ENCODE measurements at regions not wholly inside any gene's neighbourhood (a gene's known extent, or its start where the extent isn't known, plus 50 kb on each side); places are given as distances from the start of the nearest gene placed in this dataset.

DNA sequence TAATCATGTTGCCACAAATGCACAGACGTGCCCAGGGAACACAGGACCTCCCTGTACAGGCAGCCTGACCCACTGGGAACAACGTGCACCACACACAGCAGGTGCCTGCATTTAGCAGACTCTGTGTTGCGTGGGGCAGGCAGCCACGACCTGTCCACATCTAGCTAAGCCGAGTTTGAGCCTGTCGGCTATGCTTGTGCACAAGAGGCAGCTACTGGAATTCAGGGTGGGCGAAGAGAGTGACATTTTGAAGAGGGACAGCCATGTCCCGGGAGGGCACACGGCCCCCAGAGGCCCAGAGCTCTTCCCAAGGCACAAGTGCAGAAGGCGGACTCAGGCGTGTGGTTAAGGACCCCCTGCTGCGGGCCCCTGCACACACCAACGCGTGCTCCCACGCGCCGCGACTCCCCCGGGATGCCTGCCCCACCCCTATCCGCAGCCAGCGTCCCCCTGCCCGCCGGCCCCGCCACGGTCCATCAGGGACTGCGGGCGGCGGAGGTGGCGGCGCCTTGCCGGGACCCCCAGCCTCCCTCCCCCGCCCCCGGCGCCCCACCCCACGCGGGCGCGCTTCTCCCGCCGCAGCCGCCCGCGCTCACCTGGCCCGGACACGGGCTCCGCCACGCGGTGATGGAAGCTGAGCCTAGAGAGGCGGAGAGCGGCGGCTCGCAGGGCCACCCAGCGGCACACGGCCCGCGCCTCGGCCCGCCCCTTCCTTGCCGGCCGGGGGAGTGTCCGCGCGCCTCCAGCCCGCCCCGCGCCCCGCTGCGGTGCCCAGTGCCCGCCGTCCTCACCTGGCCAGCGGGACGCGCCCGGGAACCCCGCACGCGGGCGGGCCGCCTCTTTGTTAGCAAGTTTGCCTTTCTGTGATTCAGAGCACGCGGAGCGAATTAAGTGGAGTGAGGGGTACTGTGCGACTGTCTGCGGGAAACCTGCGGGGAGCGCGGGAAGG is 125.3 kb upstream of the PRMT8 start:
- Histone ChIP-seq H3K27me3 (peaks cover 23% of the 10 kb centered on the region), H3K27ac (no peak overlapping the region), H3K9me3 (no peaks in the 10 kb centered on the region), H3K36me3 (no peaks in the 10 kb centered on the region), H3K4me3 (peak overlapping the region; percentile 24), H3K4me1 (no peaks in the 10 kb centered on the region), H3K9ac (ENCODE audit: low read depth in 2 of 2, low read length in 2 of 2) (no peak overlapping the region)
- DNase-seq: no peak
- intact Hi-C loops (cut with DNase I): no loop called here
- no peak for TF ChIP-seq CTCF (IDR thresholded peaks at IDR 0.05)

DNA sequence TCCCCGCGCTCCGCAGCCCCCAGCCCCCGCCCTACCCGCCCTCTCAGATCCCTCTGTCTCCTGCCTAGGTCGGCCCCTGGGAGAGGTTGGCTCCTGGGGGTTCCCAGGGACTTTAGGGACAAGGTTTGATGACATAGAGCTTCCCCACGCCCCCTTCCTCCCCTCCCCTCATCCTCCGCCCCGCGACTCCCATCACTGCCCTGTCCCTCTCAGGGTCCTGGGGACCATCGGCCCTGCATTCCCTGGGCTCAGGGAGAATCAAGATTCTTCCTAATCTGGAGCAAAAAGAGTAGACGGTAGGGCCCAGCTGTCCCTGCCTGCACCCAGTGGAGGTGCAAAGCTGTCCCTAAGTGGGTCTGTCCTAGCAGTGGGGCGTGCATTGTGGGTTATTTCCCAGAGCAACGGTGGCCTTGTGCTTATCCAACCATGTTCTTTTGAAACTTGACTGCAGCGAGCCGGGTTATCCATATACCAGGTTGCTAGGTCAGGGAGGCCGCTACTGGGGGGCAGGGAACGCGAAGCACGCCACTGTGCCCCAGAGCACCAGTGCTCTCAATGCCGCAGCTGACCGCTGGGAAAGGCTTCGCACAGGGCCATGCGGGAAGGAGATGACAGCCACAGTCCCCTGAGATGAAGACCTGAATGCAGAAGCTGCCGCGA is 124.4 kb upstream of the PRMT8 start:
- no peak for TF ChIP-seq CTCF (IDR thresholded peaks at IDR 0.05)
- Histone ChIP-seq H3K36me3 (no peaks in the 10 kb centered on the region), H3K27me3 (peaks cover 23% of the 10 kb centered on the region), H3K4me1 (no peaks in the 10 kb centered on the region), H3K9ac (ENCODE audit: low read depth in 2 of 2, low read length in 2 of 2) (no peak overlapping the region), H3K4me3 (peak overlapping the region; percentile 24), H3K27ac (no peak overlapping the region), H3K9me3 (no peaks in the 10 kb centered on the region)
- no peak for DNase-seq
- intact Hi-C loops (cut with DNase I): no loop called here

DNA sequence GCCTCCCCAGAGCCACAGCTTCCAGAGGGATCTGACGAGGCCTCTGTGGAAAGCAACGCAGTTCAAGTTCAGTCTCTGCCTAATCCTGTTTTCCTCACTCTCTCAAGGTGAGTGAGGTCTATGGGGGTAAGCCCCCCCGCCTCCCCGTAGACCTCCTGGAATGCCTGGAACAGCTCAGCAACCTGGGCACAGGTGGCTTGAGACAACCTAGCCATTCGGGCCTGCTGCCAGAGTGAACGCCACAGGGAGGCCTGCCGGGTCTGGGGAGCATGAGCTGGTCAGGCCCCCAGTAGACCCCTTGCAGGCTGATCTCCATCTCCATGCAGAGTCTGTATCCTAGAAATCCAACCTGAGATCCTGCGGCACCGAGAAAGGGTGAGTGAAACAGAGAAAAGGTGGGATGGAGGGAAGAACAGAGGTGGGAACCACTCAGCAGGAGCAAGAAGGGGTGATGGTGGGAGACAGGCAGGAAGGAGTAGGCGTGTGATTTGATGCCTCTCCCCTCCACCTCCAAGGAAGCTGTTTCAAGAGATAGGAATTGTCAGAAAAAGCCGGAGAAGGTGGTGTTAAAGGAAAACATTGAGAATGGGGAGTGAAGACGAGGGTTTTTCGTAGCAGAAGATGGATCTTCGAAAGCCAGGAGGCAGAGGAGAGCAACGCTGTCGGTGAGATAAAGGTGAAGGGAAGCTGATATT is 123.1 kb upstream of the PRMT8 start:
- no peak overlapping the region for H3K27ac ChIP-seq
- no peaks in the 10 kb centered on the region for H3K36me3 ChIP-seq
- H3K4me1 ChIP-seq: no peaks in the 10 kb centered on the region
- no peak for DNase-seq
- TF ChIP-seq CTCF (IDR thresholded peaks at IDR 0.05): no peak
- no peak overlapping the region for H3K9ac ChIP-seq (ENCODE audit: low read depth in 2 of 2, low read length in 2 of 2)
- no peak overlapping the region for H3K4me3 ChIP-seq
- intact Hi-C loops (cut with DNase I): no loop called here
- no peaks in the 10 kb centered on the region for H3K9me3 ChIP-seq
- H3K27me3 ChIP-seq: peaks cover 23% of the 10 kb centered on the region

GRCh38 chr12:3371018-3371417 is 120.0 kb upstream of the PRMT8 start:
- Histone ChIP-seq H3K4me3 (no peak overlapping the region), H3K4me1 (no peaks in the 10 kb centered on the region), H3K27ac (no peak overlapping the region), H3K9me3 (no peaks in the 10 kb centered on the region), H3K36me3 (no peaks in the 10 kb centered on the region), H3K9ac (ENCODE audit: low read depth in 2 of 2, low read length in 2 of 2) (no peak overlapping the region), H3K27me3 (peaks cover 12% of the 10 kb centered on the region)
- no peak for DNase-seq
- intact Hi-C loops (cut with DNase I): no loop called here
- TF ChIP-seq CTCF (IDR thresholded peaks at IDR 0.05): no peak

- DNase-seq: no peak
- Histone ChIP-seq H3K9ac (ENCODE audit: low read depth in 2 of 2, low read length in 2 of 2) (no peak overlapping the region), H3K4me3 (no peak overlapping the region), H3K27me3 (no peaks in the 10 kb centered on the region), H3K36me3 (no peaks in the 10 kb centered on the region), H3K9me3 (no peaks in the 10 kb centered on the region), H3K4me1 (no peaks in the 10 kb centered on the region), H3K27ac (no peak overlapping the region)
- intact Hi-C loops (cut with DNase I): no loop called here
- no peak for TF ChIP-seq CTCF (IDR thresholded peaks at IDR 0.05)
Observed at GRCh38 chr12:3375326-3375725, 115.7 kb upstream of the PRMT8 start.

All from colonic mucosa (tissue), 4 donors.